Suprapubic skin (tissue), 4 donors: ENCODE measurements at regions not wholly inside any gene's neighbourhood (a gene's known extent, or its start where the extent isn't known, plus 50 kb on each side); places are given as distances from the start of the nearest gene placed in this dataset.

ENCODE experiments used
- CTCF ChIP-seq, 2 donors: fragments of 200-600 bp in 1 of 2; fragments of 450-650 bp in 1 of 2; sonication (generic) in 1 of 2; IDR thresholded peaks; one replicate each; pipeline ENCODE4 v1.5.1; 2016 to 2019; ENCODE audit warnings: antibody characterized with exemption in 2 of 2, mild to moderate bottlenecking in 1 of 2, moderate library complexity in 1 of 2
- EP300 ChIP-seq: sonication (generic); formaldehyde crosslinking; IDR thresholded peaks from one replicate; pipeline ENCODE4 v1.6.1; 2017; ENCODE audit warnings: antibody characterized with exemption
- POLR2A ChIP-seq, 2 donors: fragments of 450-650 bp; IDR thresholded peaks; one replicate each; pipeline ENCODE4 v1.6.1; 2017; ENCODE audit warnings: antibody characterized with exemption in 2 of 2, mild to moderate bottlenecking in 2 of 2, moderate library complexity in 2 of 2
- POLR2AphosphoS5 ChIP-seq, 3 donors: sonication (generic); formaldehyde crosslinking; IDR thresholded peaks; one replicate each; pipeline ENCODE4 v1.6.1; 2017; ENCODE audit warnings: antibody characterized with exemption in 3 of 3

- TF ChIP-seq CTCF (IDR thresholded peaks at IDR 0.05) (no peak), EP300 (no peak), POLR2A (IDR thresholded peaks at IDR 0.05) (no peak), POLR2AphosphoS5 (IDR thresholded peaks at IDR 0.05) (no peak)
These were observed 2049.7 kb downstream of the ARAP2 start for GRCh38 chr4:34194585-34194984.
